HG03457 (cell line): ENCODE measurements at regions not wholly inside any gene's neighbourhood (a gene's known extent, or its start where the extent isn't known, plus 50 kb on each side); places are given as distances from the start of the nearest gene placed in this dataset.

Source experiments
- ATAC-seq: cut with Tn5 transposase; IDR thresholded peaks from one replicate; pipeline ENCODE4 v1.9.1; 2021; ENCODE audit warnings: moderate number of reproducible peaks; ENCODE audit not compliant: unreplicated experiment

DNA sequence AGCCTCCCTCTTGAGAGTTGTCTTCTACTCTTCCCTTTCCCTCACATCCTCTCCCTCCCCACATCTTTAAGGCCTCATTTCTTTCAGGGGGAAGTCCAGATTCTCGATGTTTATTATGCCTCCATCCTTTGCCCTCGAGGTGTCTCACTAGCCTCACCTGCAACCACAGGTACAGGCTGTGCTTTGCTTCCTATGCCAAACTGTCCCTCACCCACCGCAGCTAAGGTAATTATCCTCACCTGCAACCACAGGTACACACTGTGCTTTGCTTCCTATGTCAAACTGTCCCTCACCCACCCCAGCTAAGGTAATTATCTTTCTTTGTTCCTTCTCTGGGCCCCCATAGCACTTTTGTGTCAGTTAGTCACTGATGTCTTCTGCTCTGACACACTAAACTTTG is 328.1 kb upstream of the SNX7 start:
- no peak for ATAC-seq

DNA sequence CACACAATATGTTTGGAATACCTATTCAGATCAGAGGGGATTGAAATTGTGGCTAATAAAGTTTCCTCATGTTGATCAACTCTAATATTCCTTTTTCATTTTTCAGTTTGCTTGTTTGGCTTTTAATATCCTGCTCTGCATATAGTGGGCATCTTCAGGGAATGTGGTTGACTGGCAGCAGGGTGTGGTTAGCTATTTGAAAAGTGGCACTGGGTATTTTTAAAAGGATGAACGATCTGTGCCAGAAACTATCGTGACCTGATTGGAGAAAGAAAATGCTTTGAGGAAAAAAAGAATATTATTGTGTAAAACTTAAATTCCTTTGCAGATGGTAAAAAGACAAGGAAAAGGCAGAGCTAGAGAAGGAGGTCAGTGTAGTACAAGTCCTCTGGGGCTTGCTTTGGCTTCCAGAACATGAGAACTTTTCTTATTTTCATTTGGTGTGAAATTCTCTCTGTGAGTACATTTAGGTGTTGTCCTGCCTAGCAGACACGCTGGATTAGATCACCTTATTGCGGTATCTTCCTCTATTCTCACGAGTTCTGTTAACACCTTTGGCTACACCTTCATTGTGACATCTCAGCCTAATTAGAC is 329.7 kb upstream of the SNX7 start:
- ATAC-seq, result no peak

- ATAC-seq, result no peak
Observed at GRCh38 chr1:98331243-98331642, 330.3 kb upstream of the SNX7 start.

DNA sequence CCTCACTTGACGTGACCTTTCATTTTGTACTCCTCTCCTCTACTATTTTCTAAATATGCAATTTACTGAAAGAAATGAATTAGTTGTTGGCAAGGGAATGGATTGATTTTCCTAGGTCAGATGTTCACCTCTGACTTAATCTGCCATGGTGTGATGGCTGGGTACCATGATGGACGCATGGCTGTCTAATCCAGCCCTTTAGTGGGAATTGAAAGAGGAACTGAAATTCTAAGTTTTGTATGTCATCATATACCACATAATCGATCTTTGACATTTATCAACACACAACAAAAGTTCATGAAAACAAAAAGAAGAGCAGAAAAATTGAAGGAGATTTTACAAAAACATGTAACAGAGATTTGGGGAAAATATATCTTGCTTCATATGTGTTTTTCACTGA is 331.3 kb upstream of the SNX7 start:
- no peak for ATAC-seq

- no peak for ATAC-seq
Observed at GRCh38 chr1:98328855-98329254, 332.7 kb upstream of the SNX7 start.

DNA sequence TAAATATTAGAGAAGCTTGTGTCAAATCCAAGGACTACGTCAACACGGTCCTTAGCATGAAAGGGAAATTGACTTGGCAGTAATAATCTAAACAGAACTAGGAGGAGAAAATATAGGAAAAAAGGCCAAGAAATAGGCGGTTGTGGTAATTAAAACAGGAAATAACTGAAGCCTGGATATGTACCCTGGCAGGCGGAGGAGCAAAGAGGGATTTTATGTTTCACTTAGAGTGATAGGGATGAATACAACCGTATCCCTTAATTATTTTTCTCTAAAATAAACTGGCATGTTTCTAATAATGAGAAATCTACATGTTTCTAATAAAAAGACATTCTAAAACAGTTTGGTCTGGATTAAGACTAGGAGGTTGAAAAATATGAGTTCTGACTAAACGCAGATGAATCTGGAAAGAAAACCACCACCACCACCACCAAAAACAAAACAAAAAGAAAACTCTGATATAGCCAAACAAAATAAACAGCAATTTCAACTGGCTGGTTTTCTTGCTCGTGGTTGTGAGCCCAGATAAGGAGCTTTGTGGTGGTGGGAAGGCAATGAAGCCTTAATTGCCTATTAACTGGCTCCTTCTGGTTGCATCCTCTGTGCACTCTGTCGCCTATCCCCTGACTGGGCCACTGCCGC is 334.2 kb upstream of the SNX7 start:
- no peak for ATAC-seq

- ATAC-seq, result no peak
Observed at GRCh38 chr1:98325646-98326440, 335.7 kb upstream of the SNX7 start.

- ATAC-seq, result no peak
Observed at GRCh38 chr1:98323906-98324358, 337.6 kb upstream of the SNX7 start.

DNA sequence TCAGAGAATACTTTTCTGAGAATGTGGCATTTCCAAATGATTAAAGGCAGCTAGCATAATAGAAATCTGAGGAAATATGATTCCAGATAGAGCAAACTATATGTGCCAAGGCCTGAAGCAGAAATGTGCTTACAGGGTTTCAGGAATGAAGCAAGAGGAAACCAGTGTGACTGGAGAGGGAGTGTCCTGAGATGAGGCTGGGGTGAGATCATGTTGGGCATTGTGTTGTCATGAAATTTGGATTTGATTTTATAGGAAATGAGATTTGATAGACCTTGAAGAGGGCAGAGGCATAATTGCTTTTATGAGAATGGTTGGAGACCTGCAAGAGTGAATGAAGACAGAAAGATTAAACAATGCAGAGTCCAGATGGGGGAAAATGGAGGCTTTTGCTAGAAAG is 338.1 kb upstream of the SNX7 start:
- ATAC-seq, result no peak

GRCh38 chr1:98322966-98323365 is 338.6 kb upstream of the SNX7 start:
- no peak for ATAC-seq

GRCh38 chr1:98322086-98322485 is 339.4 kb upstream of the SNX7 start:
- ATAC-seq, result no peak

DNA sequence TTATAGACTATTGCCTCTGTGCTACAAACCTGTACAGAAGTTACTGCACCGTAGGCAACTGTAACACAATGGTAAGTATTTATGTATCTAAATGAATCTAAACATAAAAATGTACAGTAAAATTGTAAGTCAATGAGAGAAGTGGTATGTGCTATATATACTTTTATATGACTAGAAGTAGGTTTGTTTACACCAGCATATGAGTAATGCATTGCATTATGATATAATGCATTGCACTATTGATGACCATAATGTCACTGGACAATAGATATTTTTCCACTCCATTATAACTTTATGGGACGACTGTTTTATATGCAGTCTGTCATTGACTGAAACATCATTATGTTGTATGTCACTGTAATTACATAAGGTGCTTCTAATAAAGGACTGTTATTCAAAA is 340.3 kb upstream of the SNX7 start:
- ATAC-seq, result no peak

DNA sequence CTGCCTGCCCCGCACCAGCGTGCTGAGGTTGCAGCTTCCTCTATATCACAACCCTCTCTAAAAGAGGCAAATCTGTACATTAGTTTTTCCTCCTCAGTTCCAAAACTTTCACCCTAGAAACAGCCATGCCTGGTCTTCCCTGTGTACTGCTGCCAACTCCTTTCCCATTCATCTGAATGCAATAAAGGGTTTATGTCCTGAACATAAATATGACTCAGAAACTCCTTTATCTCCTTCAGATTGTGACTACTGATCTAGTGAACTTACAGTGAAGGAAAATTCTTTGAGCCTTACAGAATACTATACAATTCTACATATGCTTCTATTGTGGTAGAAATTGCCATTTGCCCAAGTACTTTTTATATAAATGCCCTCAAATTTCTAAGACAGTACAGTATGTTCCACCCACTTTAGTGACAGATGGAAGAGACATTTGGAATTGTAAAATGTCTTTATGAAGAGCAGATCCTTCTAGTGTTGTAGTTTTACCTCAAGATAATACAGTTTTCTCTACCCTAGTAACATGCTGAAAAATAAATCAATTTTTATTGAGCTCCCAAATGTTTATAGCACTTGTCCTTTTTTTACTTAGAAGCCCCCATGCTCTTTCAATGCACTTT is 345.1 kb upstream of the SNX7 start:
- no peak for ATAC-seq

GRCh38 chr1:98315309-98315708 is 346.2 kb upstream of the SNX7 start:
- no peak for ATAC-seq

DNA sequence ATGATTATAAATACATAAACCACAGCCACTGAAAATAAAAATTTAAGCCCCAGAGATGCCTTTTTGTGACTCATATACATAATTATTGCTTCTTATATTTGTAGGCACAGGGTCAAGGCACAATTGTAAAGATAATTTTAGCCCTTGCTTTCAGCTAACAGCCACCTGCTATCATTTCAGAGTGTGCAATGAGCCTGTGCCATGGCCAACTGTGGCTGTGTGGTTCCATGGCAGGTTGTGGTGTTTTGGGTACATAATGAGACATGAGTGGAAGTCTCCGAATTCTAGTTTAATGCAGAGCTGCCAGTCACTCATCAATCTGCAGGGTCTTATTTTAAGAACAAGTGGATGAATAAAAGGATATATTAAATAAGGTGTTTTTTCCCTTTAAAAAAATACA is 346.9 kb upstream of the SNX7 start:
- ATAC-seq, result no peak

DNA sequence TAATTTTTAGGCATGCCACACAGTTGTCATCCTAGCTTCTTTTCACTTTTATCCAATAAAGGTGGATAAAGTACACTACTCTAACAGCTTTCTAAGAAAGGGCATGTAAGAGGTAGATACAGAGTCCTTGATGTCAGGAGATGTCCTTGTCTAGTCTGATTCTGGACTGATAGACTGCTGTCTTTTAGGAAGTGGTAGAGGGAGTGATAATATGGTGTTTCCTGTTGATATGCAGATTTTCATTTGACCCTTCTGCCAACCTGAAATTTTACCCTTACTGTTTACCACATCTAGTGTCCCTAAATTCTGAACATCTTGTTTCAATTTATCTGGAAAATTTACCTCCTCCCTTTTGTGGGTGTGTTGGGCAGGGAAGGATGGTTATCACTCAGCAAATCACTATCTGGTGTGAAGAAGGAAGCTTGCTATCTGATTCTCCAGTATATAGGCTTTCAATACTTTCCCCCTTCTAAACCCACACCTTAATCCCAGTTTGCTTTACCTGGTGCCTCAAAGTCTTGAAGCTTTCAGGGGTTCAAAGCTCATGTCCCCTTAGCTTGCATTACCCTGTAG is 354.9 kb upstream of the SNX7 start:
- ATAC-seq, result no peak

GRCh38 chr1:98305362-98305761 is 356.2 kb upstream of the SNX7 start:
- ATAC-seq, result no peak

GRCh38 chr1:98304888-98305287 is 356.6 kb upstream of the SNX7 start:
- no peak for ATAC-seq

- no peak for ATAC-seq
Observed at GRCh38 chr1:98299861-98300260, 361.7 kb upstream of the SNX7 start.

DNA sequence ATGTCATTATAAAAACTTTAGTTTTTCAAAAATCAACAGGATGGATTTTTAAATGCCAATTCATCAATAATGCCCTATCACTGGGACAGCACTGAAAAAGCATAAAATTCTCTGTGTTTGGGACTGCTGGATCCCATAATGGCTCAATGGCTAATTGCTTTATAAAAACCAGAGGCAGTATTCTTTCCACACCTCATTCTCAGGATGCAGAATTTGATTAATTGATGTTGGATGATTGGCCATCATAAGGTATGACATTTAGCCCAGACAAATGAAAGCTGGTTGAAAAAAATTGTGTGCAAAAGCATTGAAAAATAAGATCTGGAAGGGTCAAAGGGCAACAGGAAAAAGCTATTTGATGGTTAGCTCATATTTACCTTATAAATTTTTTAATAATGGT is 362.2 kb upstream of the SNX7 start:
- no peak for ATAC-seq

- no peak for ATAC-seq
Observed at GRCh38 chr1:98298319-98298718, 363.2 kb upstream of the SNX7 start.
